ENCODE measurements at regions not wholly inside any gene's neighbourhood (a gene's known extent, or its start where the extent isn't known, plus 50 kb on each side); places are given as distances from the start of the nearest gene placed in this dataset.

- TF ChIP-seq YY1 (IDR thresholded peaks at IDR 0.05; ENCODE audit: low read depth, low read length), result no peak
- TF ChIP-seq, protein P1, sequence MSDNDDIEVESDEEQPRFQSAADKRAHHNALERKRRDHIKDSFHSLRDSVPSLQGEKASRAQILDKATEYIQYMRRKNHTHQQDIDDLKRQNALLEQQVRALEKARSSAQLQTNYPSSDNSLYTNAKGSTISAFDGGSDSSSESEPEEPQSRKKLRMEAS (IDR thresholded peaks at IDR 0.05; ENCODE audit: low read depth, low read length), result no peak
These were observed 370.7 kb downstream of the GPAT3 start for GRCh38 chr4:83906561-83906960.
